ENCODE measurements at regions not wholly inside any gene's neighbourhood (a gene's known extent, or its start where the extent isn't known, plus 50 kb on each side); places are given as distances from the start of the nearest gene placed in this dataset.
A peak's percentile ranks its signal among the peaks of the same experiment; 100 is the strongest.

- H3K36me3 ChIP-seq (replicated peaks): no peaks in the 10 kb centered on the region
- in situ Hi-C loops (cut with HindIII; ENCODE audit: low pct_ligation_motif_present, low sequenced_read_pairs): no loop called here
- H3K27ac ChIP-seq: no peak overlapping the region
- no peak for DNase-seq
- H3K27me3 ChIP-seq (replicated peaks): no peaks in the 10 kb centered on the region
- no peak overlapping the region for H3K4me3 ChIP-seq (ENCODE audit: low read depth, low read length)
- TF ChIP-seq CTCF (IDR thresholded peaks at IDR 0.05; ENCODE audit: low read depth, low read length, missing control alignments): no peak
These were observed 69.9 kb upstream of the SPTLC1 start for GRCh38 chr9:92185096-92185495.

- no peak for DNase-seq
- no peak overlapping the region for H3K27ac ChIP-seq
- H3K4me3 ChIP-seq (ENCODE audit: low read depth, low read length): no peak overlapping the region
- in situ Hi-C loops (cut with HindIII; ENCODE audit: low pct_ligation_motif_present, low sequenced_read_pairs): no loop called here
- H3K27me3 ChIP-seq (replicated peaks): no peaks in the 10 kb centered on the region
- H3K36me3 ChIP-seq (replicated peaks): no peaks in the 10 kb centered on the region
- TF ChIP-seq CTCF (IDR thresholded peaks at IDR 0.05; ENCODE audit: low read depth, low read length, missing control alignments): no peak
These were observed 68.9 kb upstream of the SPTLC1 start for GRCh38 chr9:92184041-92184564.

GRCh38 chr9:92183449-92183848 is 68.2 kb upstream of the SPTLC1 start:
- H3K27me3 ChIP-seq (replicated peaks): no peaks in the 10 kb centered on the region
- DNase-seq: no peak
- in situ Hi-C loops (cut with HindIII; ENCODE audit: low pct_ligation_motif_present, low sequenced_read_pairs): no loop called here
- H3K36me3 ChIP-seq (replicated peaks): no peaks in the 10 kb centered on the region
- no peak for TF ChIP-seq CTCF (IDR thresholded peaks at IDR 0.05; ENCODE audit: low read depth, low read length, missing control alignments)
- H3K4me3 ChIP-seq (ENCODE audit: low read depth, low read length): no peak overlapping the region
- H3K27ac ChIP-seq: no peak overlapping the region

GRCh38 chr9:92181296-92181695 is 66.1 kb upstream of the SPTLC1 start:
- no peak overlapping the region for H3K4me3 ChIP-seq (ENCODE audit: low read depth, low read length)
- in situ Hi-C loops (cut with HindIII; ENCODE audit: low pct_ligation_motif_present, low sequenced_read_pairs): no loop called here
- TF ChIP-seq CTCF (IDR thresholded peaks at IDR 0.05; ENCODE audit: low read depth, low read length, missing control alignments): no peak
- H3K27me3 ChIP-seq (replicated peaks): no peaks in the 10 kb centered on the region
- no peaks in the 10 kb centered on the region for H3K36me3 ChIP-seq (replicated peaks)
- DNase-seq: no peak
- H3K27ac ChIP-seq: peak overlapping the region; percentile 9

- Histone ChIP-seq H3K4me3 (ENCODE audit: low read depth, low read length) (no peak overlapping the region), H3K27me3 (replicated peaks) (no peaks in the 10 kb centered on the region), H3K27ac (peak overlapping the region; percentile 33), H3K36me3 (replicated peaks) (no peaks in the 10 kb centered on the region)
- DNase-seq: peak; percentile 83
- in situ Hi-C loops (cut with HindIII; ENCODE audit: low pct_ligation_motif_present, low sequenced_read_pairs): no loop called here
- TF ChIP-seq CTCF (IDR thresholded peaks at IDR 0.05; ENCODE audit: low read depth, low read length, missing control alignments): no peak
These were observed 65.5 kb upstream of the SPTLC1 start for GRCh38 chr9:92180669-92181181.

- in situ Hi-C loops (cut with HindIII; ENCODE audit: low pct_ligation_motif_present, low sequenced_read_pairs): no loop called here
- DNase-seq: no peak
These were observed 64.8 kb upstream of the SPTLC1 start for GRCh38 chr9:92180002-92180400.

More at GRCh38 chr9:92180002-92180400, 64.8 kb upstream of the SPTLC1 start:
- no peak overlapping the region for H3K27ac ChIP-seq
- no peak for TF ChIP-seq CTCF (IDR thresholded peaks at IDR 0.05; ENCODE audit: low read depth, low read length, missing control alignments)
- H3K36me3 ChIP-seq (replicated peaks): no peaks in the 10 kb centered on the region
- H3K27me3 ChIP-seq (replicated peaks): no peaks in the 10 kb centered on the region
- no peak overlapping the region for H3K4me3 ChIP-seq (ENCODE audit: low read depth, low read length)

Data from brain microvascular endothelial cell (primary cell).